CD4-positive, alpha-beta T cell treated with Interleukin-4 for 1 hour (primary cell): ENCODE measurements at regions not wholly inside any gene's neighbourhood (a gene's known extent, or its start where the extent isn't known, plus 50 kb on each side); places are given as distances from the start of the nearest gene placed in this dataset.

Experiments used
- DNase-seq, 2 donors: peaks; one replicate each; pipeline ENCODE4 v3.0.0-alpha.2; 2020 to 2022

DNA sequence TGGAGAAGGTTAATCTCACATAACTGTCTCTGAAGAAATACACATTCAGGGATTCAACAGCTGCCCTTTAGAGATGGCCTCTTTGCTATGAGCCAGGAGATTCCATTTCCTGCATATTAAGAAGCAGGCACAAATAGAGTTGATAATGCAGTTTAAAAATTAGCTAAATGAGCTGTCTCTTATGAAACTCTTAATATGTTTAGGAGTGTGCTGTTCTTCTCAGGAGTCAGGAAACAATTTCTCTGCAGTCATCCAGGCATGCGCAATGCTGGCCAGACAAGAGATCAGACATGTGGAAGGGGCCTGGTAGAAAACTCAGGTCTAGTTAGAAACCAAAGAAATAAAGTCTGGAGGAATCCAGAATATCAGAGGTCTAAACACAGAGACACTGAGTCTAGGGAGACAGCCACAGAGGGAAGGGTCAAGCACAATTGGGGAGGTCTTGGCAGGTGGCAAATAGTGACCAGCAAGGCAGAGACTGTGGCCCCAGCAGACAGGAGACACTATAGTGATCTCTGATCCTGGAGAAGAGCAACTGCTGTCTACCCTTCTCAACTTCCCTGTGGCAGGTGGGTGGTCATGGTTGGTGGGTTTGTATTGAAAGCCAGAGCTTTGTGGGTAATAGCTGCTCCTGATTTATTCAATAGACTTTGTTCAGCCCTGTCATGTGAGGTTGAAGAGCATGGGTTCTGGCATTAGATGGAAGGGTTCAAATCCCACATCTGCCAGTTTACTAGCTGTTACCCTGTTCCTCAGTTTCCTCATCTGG is 185.8 kb upstream of the RMST start:
- DNase-seq = no peak

DNA sequence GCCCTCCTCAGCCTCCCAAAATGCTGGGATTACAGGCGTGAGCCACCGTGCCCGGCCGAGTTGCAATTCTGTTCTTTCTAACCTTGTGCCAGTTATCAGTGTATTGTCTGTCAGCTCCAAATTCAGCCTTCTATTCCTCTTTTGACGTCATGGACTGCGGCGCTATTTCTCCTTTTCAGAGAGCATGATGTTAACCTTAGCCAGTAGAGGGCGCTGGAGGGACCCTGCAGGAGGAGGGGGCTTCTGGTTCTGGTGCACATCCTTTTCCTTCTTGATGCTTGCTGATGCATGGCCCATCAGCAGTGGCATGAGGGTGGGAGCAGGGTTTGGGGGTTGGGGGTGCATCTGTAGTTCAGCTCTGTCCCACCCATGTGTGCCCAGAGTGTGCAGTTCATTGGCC is 179.3 kb upstream of the RMST start:
- DNase-seq = no peak

DNA sequence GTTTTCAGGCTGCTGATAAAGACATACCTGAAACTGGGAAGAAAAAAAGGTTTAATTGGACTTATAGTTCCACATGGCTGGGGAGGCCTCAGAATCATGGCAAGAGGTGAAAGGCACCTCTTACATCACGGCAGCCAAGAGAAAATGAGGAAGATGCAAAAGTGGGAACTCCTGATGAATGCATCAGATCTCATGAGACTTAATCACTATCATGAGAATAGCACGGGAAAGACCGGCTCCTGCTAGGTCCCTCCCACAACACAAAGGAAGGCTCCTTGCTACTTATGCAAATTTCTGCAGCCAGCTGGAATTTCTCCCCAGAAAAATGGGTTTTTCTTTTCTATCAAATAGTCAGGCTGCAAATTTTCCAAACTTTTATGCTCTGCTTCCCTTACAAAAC is 174.1 kb upstream of the RMST start:
- no peak for DNase-seq

DNA sequence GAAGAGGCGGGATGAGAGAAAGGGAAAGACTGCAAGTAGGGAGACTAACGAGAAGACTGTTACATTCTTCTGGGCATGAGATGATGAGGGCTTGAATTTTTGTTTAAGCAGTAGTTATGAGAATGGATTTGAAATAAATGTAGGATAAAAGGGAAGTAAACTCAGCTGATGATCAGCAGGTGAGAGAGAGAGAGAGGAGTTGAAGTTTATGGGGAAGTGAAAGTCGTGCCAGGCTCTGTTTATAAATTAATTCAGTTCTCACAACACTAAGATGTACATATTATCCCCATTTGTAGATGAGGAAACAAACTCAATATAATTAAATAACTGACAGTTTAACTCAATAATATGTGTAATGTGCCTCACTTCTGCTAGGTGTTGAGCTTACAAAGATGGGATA is 170.0 kb upstream of the RMST start:
- no peak for DNase-seq

DNA sequence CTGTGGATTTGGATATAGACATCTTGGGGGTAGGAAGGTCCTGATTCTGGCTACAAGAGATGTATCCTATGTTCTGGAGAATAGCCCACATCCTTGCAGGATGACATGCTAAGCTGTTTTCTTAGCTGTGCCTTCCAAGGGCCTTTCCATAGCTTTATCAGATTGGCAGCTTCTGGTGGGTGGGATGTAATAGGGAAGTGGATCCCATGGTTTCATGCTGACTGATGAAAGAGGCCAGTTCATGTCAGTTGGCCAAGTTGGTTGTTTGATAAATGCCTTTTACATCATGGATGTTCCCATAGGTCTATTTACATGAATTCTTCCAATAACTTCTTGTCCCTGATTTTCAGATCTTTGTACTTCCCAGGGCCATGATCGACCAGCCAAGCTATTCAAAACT is 169.1 kb upstream of the RMST start:
- no peak for DNase-seq

DNA sequence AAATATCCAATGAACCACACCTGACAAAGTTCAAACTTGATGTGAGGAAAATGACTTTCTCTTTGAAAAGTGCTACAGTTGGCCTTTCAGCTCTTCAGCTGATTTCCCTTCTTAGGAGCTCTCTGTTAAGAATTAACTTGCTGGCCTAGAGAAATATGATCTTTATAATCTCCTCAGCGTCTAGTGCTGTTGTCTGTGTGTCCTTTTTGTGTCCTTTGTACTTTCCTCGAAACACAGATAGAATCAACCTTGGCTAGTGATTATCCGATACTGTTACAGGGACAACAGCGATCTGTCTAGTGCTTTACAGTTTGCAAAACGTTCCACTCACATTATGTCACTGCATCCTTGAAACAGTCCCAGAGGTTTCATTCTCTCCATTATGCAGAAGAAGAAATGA is 162.8 kb upstream of the RMST start:
- DNase-seq = no peak

DNA sequence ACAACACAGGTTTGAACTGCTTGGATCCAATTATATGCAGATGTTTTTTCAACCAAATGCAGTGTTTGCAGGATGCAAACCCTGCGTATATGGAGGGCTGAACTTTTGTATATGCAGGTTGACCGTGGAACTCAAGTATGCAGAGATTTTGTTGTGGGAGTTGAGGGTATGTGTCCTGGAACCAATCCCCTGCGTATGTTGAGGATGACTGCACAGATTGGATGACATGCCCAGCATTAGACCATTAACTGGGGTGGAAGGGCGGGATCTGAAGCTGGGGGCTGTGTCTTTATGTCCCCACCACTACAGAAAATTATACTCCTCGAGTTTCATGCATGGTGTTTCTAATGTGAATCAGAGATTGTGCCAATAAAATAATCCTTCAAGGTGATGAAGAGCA is 162.2 kb upstream of the RMST start:
- DNase-seq = no peak

DNA sequence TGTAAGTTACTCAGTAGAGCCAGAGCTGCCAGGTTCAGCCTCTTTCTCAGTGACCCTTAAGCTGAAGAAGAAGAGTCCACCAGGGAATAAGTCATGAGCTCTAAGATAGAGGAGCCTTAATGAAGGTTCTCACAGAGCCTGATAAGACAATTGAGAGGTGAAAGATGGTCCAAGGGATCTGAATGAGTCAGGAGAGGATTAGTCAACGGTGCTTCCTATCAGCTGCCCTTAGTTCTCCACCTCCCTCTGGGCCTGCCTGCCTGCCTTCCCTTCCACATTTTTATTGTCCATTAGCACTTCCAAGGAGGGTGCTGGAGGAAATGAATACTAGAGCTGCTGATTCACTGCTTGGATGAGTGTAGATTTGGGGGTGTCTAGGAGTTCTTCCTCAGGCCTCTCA is 161.7 kb upstream of the RMST start:
- no peak for DNase-seq

DNA sequence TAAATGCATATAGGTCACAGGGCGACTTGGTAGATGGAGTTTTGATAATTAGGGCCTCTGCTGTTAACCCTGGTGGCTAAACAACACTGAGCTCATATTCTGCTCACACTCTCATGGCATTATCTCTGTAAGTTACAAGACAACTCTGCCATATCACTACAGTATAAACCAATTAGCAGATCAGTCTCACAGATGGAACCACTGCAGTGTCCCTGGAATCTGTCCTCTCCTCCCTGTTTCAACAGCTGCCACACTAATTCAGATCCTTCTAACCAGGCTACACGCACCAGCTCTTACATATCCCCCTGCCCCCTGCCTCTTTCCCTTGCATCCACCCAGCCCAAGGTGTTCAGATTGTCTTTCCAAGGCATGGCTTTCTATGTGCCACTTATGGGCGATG is 161.0 kb upstream of the RMST start:
- no peak for DNase-seq

DNA sequence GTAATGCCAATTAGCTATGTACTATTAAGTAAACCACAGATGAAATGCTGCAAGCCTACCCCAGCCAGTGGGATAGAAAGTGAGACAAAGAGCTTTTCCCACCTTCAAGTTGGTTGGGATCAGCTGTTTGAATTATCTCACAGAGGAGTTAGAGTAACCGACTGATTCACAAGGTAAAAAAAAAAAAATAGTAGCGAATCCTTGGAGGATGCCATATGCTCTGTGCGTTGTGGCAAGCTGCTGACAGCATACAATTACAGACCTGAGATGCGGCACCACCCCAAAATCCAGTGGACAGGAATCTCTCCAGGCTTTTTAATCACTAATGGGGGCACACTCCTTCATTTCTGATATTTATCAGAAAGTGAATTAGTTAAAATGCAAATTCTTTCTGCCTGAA is 157.0 kb upstream of the RMST start:
- DNase-seq = no peak

DNA sequence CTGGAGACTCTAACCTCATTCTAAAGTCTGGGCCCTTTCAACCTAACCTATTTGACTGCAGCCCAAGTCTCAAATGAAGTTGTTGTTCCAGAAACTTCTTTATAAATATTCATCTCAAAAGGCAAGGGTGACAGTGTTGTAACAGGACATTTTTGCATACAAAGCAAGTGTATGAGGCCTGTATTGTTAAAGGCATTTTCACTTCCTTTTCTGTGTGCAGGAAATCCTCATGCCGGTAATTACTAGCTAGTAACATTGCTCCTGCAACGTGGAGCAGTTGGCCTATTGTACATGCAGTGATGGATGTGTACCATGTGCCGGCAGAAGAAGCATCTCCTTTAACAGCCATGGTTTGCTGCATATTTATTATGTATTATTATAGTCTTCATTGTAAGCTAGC is 156.5 kb upstream of the RMST start:
- DNase-seq = no peak

DNA sequence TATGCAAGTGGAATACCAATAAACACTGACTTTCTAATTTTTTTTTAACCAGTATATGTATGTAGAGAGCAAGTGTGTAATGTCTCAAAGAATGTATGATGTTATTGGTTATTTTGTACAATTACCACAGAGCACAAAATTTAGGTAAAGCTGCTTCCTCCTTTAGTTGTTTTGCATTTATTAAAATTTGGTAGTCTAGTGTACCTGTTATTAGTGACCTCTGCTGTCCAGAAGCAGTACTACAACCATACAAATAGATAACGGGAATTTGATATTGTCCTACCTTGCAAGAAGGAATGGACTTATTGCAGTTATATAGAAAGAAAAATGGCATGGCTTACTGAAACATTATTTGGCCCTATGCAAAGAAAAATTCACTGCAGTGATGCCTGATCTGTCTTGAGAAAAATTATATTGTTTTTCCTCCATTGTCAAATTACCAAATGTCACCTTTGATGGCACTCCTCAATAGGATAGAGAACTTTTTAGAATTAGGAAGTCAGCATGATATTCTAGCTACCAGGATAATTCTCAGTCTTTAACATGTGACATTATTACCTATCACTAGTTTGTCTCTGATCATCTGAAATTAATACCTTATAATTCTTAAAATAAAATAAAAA is 153.9 kb upstream of the RMST start:
- peak in 1 of 2 donors; percentile 62 for DNase-seq

DNA sequence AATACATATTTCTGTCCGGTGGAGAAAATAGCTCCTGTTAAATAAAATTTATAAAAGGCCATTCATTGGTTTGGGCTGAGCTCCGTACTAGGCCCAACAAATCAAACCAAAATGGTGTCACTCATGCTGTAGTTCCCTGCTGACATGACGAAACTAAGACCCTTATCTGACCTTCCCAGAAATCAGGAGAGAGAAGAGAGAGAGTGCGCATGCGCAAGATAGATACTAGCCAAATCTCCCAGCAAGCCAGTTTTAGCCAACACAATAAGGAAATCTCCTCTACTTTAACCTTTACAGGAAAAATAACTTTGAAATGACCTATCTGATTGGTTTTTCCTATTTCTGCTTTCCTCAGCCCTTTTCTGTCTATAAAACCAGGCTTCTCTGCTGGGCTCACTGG is 152.7 kb upstream of the RMST start:
- DNase-seq = no peak

DNA sequence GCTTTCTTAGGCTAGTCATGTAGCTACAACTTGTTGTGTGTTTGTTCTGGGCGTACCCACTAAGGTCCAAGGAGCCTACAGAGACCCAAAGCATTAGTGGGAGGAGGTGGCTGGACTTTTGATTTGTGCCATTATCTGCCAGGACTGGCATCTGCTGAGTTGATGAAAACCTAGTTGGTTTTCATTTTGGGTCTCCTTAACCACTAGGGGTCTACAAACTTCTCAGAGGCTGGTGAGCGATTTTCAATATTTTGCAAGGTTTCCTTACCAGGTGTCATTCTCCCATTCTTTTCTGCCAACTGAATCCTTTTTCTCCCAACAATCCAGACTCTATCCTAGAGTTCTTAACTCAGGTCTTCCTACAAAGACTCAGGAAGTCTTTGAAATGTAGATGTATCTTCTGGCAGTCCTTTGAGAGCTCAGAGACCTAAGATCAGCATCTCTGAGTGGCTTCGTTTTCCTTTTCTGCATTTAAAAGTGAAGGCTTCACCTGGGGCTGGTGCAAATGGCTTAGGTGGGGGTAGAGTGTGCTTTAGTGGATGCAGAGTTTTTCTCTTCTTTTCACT is 150.0 kb upstream of the RMST start:
- DNase-seq = no peak

DNA sequence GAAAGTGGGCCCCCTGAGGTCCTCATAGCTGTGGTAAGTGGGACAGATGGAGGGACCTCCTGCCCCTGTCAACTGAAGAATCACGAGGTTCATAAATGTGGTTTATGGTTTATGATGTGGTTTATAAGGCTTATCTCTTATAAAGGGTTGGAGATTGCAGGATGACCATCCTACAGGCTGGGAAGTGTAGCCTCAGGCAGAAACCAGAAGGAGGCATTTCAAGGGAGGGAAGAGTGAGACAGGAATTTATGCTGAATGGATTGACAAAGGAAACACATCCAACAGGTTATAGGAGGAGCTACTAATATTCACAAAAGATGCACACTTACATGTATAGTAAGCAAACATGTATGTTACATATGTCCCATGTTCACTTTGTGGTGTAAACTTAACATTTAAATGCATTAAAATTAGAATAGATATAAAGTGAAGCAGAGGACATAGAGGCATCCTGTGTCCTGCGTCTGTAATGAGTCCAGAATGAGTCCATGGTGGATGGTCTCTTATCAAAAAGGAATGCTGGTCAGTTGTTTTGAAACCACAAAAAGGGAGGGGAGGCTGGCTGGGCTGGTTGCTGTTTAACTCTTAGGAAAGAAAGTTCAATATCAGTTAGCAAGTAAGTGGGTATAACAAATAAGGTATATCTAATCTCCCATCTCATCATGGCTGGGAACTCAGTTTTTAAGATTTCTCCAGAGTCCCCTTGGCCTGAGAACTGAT is 149.0 kb upstream of the RMST start:
- no peak for DNase-seq

DNA sequence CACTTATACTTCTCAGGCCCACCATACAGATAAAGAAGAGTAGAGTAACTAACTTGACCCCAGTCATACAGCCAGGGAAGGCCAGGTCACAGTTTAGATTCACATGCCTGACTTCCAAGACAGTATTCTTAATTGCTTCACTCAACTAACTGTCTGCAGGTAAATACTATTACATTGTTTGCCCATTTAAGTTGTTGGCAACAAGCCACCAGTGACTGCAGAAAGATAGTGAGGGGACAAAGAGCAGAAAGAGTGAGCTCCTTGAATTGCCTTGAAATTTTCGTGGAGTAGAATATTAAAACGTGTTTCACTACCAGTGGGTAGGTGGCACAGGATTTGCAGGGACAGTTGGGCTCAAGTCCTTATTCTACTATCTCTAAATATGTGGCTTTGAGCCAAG is 146.3 kb upstream of the RMST start:
- DNase-seq = no peak

DNA sequence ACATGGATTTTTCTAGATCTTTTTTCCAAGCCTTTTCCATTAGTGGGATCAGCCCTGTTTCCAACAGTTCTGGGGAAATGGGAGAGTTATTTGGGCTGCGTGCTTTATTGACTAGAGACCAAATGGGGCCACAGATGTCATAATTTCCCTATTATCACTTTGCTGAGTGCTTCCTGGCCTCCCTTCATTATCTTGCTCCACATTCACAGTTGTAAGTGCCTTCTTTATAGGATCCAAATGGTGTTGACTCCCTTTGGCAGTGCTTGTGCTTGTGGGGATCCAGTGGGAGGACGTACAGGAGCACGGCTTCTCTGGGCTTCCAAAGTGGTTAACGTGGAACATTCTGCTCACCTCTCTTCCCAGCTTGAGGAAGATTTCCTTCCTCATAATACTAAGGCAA is 141.0 kb upstream of the RMST start:
- DNase-seq = no peak

DNA sequence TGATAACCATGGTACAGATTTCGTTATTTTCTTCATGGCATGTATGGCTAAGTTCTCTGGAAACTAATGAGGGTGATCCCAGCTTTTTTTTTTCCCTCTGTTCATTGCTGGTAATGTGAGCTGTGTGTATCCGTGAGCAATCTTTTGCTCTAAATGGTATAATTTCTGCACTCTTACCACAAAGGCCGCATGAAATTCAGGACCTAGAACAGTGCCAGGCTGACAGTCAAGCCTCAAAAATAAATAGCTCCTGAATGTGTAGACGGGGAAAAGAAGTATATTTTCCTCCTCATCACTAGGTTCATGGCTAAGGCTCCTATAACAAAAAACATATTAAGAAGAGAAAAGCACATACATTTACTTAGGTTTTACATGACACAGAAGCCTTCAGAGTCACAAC is 140.2 kb upstream of the RMST start:
- DNase-seq = no peak

DNA sequence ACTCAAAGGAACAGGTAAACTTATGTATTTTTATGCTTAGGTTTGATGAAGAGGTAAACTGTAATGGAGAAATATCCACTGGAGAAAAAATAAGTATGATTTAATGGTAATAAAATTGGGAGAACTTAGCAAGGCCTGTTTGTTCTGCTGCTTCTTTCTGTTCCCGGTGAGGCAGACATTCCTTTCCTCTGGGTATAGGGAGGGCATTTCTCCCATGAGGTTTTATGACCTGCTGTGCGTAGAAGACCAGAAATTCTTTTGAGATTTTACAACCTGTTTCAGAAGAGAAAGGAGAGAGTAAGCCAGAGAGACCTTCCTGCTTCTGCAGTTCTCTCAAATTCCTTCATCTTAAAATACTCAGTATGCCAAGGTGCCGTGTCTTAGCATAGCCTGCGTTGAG is 139.4 kb upstream of the RMST start:
- DNase-seq = no peak

DNA sequence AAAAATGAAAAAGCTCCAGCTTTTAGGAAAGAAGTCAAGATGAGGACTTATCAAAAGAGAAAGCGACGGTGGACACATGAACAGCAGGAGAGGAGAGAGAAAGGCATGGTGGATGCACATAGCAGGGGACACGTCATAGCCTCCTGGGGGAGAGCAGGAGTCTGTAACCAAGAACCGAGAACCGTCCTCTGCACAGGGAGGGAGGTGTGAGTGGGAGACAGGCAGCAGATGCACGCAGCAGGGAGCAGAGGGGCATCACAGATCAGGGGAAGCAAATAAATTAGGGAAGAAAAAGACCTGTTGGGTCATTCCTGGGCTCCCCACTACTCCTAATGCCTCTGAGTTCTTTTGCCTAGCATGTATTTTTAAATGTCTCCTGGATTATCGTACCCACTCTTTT is 138.1 kb upstream of the RMST start:
- DNase-seq = no peak

DNA sequence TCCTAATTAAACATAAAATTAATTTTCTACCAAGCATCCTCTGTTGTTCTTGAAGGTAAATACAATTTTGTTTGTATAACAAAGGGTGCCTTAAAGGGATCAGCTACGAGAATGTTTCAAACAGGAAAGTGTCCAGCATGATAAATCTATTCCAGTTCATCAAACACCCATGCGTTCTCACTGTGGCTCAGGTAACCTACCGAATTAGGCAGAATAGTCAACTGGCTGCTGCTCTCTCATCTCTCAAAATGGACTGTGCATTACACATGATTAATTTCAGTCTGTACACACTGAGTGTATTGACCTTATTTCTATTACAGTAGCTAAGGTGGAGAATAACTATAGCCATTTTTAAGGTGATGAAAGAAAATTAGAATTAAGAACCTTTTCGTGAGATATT is 127.5 kb upstream of the RMST start:
- DNase-seq = no peak

DNA sequence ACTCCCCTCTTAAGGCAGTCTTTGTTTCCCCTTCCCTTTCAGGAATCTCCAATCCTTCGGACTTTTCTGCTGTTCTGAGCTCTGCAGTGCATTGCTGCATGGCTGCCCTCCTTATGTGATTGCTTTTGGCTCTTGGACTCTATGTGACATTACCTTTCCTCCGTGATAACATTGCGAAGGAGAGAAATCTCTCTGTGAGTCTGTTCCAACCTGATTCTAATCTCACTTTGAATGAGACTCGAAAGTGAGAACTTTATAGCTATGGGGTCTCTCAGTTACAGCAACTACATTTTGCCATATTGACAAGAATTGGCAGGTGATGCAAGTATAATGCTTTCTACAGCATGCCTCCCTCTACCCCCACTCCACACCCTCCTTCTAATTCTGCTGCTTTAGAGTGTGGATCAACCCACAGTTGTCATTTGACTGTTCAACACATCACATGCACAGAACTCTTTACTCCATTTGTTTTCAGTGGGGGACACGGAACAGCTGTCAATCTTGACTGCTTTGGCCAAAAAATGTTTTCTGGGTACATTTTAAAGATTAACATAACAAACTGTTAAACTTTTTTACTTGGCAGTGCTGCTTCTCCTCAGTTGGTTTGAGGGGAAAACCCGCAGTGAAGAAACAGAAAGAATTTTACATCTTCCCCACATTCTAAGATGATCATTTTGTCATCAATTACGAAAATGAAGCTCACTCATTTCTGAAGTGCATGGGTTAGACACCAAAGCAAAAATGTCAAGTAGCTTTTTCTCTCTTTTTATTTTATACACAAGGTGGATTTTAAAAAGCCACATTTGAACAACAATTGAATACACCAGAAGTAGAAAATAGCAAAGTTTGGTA is 125.5 kb upstream of the RMST start:
- DNase-seq = no peak

DNA sequence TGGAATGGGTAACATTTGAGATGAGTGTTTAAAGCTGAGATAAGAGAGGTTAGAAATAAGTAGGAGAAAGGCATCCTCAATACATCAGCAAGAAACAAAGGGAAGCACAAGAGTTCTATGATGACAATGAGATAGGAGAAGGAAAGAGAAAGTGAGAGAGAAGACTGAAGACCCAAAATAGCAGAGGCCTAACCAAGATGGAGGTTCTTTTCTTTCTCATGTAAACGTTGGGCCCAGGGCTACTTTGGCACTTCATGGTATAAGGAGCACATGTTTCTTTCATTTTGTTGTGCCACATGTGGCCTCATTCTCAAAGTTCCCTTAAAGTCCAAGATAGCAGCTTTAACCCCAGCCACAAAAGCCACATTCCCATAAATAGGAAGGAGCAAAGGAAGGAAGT is 120.5 kb upstream of the RMST start:
- DNase-seq = no peak
